VCaP (cell line): ENCODE measurements at regions not wholly inside any gene's neighbourhood (a gene's known extent, or its start where the extent isn't known, plus 50 kb on each side); places are given as distances from the start of the nearest gene placed in this dataset.

Experiments used
- H3K27ac ChIP-seq: fragments of 450-650 bp; 2 replicates; pipeline ENCODE4 v1.5.1; 2017
- TF ChIP-seq, protein P1 (sequence below): fragments of 450-650 bp; conservative IDR thresholded peaks from 2 replicates; pipeline ENCODE4 v1.5.1; 2017; ENCODE audit warnings: mild to moderate bottlenecking, moderate library complexity

DNA sequence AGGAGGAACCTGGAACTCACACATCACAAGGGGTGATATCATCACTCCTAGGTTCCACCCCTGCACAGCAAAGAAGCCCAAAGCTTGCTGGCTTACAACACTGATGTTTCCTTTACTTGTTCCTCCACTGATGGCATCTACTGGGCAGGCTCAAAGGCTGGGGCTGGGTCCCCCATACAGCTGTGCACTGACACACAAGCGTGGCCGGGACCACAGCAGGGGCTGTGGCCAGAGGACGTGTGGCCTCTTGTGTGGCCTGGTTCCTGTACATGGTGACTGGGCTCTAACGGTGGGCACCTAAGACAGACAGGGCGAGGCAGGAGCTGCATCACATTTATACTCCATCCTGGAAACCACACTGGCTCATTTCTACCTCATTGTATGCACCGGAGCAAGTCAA is 264.4 kb upstream of the FOXF1 start:
- TF ChIP-seq, protein P1, sequence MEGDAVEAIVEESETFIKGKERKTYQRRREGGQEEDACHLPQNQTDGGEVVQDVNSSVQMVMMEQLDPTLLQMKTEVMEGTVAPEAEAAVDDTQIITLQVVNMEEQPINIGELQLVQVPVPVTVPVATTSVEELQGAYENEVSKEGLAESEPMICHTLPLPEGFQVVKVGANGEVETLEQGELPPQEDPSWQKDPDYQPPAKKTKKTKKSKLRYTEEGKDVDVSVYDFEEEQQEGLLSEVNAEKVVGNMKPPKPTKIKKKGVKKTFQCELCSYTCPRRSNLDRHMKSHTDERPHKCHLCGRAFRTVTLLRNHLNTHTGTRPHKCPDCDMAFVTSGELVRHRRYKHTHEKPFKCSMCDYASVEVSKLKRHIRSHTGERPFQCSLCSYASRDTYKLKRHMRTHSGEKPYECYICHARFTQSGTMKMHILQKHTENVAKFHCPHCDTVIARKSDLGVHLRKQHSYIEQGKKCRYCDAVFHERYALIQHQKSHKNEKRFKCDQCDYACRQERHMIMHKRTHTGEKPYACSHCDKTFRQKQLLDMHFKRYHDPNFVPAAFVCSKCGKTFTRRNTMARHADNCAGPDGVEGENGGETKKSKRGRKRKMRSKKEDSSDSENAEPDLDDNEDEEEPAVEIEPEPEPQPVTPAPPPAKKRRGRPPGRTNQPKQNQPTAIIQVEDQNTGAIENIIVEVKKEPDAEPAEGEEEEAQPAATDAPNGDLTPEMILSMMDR, result no peak
- H3K27ac ChIP-seq, result no peak overlapping the region

DNA sequence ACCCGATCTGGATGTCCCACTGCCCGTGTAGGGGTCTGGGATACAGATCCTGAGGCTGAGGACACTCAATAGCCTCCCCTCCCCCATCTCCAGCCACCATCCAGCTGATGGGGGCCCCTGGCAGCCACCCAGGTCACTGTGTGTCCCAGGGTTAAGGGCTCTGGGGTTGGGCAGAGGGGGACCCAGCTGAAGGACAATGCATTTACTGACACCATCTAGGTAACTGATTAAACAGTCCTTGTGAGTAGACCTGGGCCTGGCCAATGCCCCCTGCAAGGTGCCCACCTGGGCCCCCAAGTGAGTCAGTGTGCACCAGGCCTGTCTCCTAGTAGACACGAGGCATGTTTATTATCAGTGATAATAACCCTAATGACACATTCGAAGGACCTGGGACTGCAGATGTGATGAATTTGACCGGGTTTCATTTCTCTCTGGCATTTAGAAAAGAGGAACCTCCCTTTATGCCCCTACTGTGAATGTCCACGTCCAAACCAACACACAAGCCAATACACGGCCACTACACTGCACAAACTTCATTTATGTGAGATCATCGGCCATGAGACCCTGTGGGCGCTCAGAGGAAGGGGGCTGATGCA is 261.9 kb upstream of the FOXF1 start:
- no peak overlapping the region for H3K27ac ChIP-seq
- TF ChIP-seq, protein P1, result no peak

DNA sequence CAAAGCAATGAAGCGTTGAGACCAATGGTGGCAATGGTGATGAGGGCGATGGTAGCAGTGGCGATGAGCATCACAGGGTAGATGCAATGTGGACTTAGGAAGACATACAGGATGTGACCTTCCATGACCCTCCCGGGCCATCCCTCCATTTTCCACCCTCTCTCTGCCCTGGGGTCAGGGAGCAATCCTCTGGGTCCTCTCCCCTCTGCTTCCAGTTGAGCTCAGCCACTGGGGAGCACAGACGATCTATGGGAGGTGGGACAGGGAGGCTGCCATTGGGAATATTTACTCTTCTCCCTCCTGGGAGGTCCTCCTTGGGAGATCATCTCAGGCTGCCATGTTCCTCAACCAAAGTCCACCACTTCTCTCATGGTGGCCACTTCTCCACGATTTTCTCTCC is 260.7 kb upstream of the FOXF1 start:
- TF ChIP-seq, protein P1, result no peak
- H3K27ac ChIP-seq, result no peak overlapping the region

DNA sequence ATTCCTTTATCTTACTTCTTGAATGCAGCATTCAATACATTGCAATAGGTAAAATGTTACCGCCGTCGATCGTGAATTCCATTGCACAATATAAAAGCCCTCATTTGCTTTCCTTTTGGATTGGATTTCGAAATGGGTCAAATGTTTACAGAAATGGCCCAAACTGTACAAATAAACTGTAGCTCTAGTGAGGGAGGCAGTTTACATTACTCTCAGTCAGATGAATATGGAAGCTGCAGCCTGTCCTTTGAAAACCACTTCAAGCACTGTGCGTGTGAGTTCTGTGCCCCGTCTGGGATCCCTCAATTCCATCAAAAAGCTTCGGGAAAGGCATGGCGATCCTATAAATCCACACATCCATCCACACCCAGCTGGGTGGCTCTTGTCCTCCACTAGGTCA is 258.6 kb upstream of the FOXF1 start:
- H3K27ac ChIP-seq, result no peak overlapping the region
- TF ChIP-seq, protein P1, result no peak

DNA sequence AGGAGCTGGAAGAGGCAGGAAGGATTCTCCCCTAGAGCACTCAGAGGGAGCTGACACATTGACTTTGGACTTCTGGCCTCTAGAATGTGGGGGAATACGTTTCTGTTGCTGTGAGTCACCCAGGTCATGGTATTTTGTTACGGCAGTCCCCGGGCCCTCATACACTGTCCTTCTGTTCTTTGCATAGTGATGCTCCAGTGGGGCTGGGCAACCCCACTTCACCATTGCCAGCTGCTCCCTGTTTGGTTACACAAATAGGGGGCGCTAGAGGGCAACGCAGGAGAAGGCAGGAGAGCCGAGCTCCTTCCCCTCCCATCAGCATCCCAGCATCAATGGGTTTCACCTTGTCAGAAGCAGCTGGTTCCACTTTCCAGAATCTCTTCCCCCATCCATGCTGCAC is 257.7 kb upstream of the FOXF1 start:
- no peak overlapping the region for H3K27ac ChIP-seq
- TF ChIP-seq, protein P1, result no peak

DNA sequence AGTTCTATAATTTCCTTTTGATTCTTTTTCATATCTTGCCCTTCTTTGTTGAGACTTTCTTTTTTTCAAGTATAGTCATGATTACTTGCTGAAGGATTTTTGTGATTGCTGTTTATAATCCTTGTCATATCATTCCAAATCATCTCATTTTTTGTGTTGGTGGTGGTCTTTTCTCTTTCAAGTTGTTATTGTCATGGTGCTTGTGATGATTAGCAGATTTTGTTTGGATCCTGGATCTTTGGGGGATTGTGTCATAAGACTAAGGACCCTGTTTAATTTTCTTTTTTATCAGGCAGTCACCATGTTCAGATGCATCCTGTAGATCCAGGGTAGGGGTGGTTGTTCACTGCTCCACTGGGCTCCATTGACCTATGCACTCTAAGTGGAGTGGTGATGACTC is 254.4 kb upstream of the FOXF1 start:
- TF ChIP-seq, protein P1, result no peak
- no peak overlapping the region for H3K27ac ChIP-seq

DNA sequence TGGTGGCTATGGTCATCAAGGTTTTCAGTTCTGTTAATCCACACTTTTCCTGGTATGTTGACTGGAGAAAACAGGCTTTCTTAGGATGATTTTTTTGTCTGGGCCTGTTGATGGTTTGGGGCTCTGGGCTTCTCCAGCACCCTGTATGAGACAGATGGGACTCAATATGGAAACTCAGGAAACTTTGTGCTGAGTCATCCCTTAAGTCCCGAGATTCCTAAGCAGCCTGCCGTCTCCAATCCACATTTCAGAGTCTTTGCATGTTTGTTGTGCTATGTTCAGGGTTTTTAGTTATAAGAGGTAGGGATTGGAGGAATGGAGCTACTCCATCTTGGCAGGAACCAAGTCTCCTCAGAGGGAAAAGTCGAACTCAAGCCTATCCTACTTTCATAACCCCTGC is 253.3 kb upstream of the FOXF1 start:
- TF ChIP-seq, protein P1, result no peak
- no peak overlapping the region for H3K27ac ChIP-seq
